Mucosa of rectum (tissue), 2 donors: ENCODE measurements at regions not wholly inside any gene's neighbourhood (a gene's known extent, or its start where the extent isn't known, plus 50 kb on each side); places are given as distances from the start of the nearest gene placed in this dataset.
"Not testable (repeated sequence)": the region's sequence is repeated elsewhere in the genome, so short reads cannot be mapped to it uniquely, and the experiment has no call there.

Source experiments
- H3K27ac ChIP-seq, 2 donors: one replicate each; pipeline ENCODE4 v1.7.0; 2013; ENCODE audit warnings: inconsistent platforms in 2 of 2, low read depth in 2 of 2, low read length in 2 of 2
- H3K27me3 ChIP-seq, 2 donors: one replicate each; pipeline ENCODE4 v1.7.0; 2013; ENCODE audit warnings: low read length in 2 of 2; ENCODE audit not compliant: control insufficient read depth in 2 of 2, insufficient read depth in 2 of 2
- H3K36me3 ChIP-seq, 2 donors: one replicate each; pipeline ENCODE4 v1.7.0; 2013; ENCODE audit warnings: low read length in 2 of 2; ENCODE audit not compliant: control insufficient read depth in 2 of 2, insufficient read depth in 2 of 2
- H3K4me1 ChIP-seq, 2 donors: one replicate each; pipeline ENCODE4 v1.7.0; 2013; ENCODE audit warnings: low read length in 2 of 2, mild to moderate bottlenecking in 1 of 2; ENCODE audit not compliant: control insufficient read depth in 2 of 2, insufficient read depth in 2 of 2
- H3K4me3 ChIP-seq, 2 donors: one replicate each; pipeline ENCODE4 v1.7.0; 2013; ENCODE audit warnings: low read length in 2 of 2
- H3K9ac ChIP-seq, 2 donors: one replicate each; pipeline ENCODE4 v1.7.0; 2013; ENCODE audit warnings: low read length in 2 of 2, low read depth in 1 of 2, mild to moderate bottlenecking in 1 of 2
- H3K9me3 ChIP-seq, 2 donors: one replicate each; pipeline ENCODE4 v1.7.0; 2013; ENCODE audit warnings: low read length in 2 of 2; ENCODE audit not compliant: control insufficient read depth in 2 of 2
- donor health status: healthy.
- donor health status: Normal muscosa, but diverticular disease.

GRCh38 chr20:57977569-57977968 lies 250.9 kb downstream of the ANKRD60 start:
- Histone ChIP-seq H3K27ac (no peak overlapping the region), H3K4me3 (no peak overlapping the region), H3K27me3 (no peaks in the 10 kb centered on the region), H3K9ac (no peak overlapping the region), H3K4me1 (no peaks in the 10 kb centered on the region), H3K9me3 (no peaks in the 10 kb centered on the region), H3K36me3 (no peaks in the 10 kb centered on the region)

- Histone ChIP-seq H3K27ac (no peak overlapping the region), H3K9me3 (no peaks in the 10 kb centered on the region), H3K36me3 (no peaks in the 10 kb centered on the region), H3K27me3 (no peaks in the 10 kb centered on the region), H3K4me1 (no peaks in the 10 kb centered on the region), H3K9ac (no peak overlapping the region), H3K4me3 (no peak overlapping the region)
Observed at GRCh38 chr20:57977141-57977540, 251.3 kb downstream of the ANKRD60 start.

DNA sequence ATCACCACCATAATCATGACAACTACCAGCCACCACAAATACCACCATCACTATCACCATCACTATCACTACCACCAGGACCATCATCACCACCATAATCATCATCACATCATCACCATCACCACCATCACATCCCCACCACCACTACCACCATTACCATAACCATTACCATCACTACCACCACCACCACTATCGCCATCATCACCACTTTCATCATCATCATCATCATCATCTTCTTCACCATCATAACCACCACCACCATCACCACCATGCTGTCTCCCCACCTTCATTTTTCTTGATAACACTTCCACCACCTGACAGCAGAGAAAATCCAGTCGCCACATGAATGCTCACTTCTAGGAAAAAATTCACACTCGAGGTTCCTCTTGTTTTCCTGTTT lies 253.6 kb downstream of the ANKRD60 start:
- H3K4me1 ChIP-seq = no peaks in the 10 kb centered on the region
- H3K9ac ChIP-seq = no peak overlapping the region
- no peaks in the 10 kb centered on the region for H3K27me3 ChIP-seq
- H3K4me3 ChIP-seq = no peak overlapping the region
- no peaks in the 10 kb centered on the region for H3K9me3 ChIP-seq
- no peaks in the 10 kb centered on the region for H3K36me3 ChIP-seq
- H3K27ac ChIP-seq = no peak overlapping the region

DNA sequence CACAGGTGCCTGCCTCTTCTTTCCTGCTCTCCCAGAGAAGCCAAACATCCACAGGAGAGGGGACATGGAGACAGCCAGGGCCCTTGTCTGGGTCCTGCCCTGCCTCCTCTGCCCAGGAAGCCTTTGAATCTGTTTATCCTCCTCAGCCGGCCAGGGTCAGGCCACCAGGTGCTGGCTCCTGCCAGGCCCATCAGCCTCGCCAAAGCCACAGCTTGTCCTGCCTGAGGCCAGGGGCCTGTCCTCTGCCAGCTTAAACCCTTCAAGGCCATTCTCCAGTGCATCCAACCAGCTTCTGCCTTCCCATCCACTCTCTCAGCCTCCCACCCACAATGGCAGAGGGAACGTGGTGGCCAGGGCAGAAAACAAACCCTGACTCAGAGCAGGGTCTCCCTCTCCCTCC lies 254.6 kb downstream of the ANKRD60 start:
- Histone ChIP-seq H3K4me3 (no peak overlapping the region), H3K27ac (no peak overlapping the region), H3K27me3 (no peaks in the 10 kb centered on the region), H3K9ac (no peak overlapping the region), H3K9me3 (no peaks in the 10 kb centered on the region), H3K4me1 (no peaks in the 10 kb centered on the region), H3K36me3 (no peaks in the 10 kb centered on the region)

GRCh38 chr20:57971583-57971982 lies 256.9 kb downstream of the ANKRD60 start:
- not testable (repeated sequence) for H3K9me3 ChIP-seq, H3K4me3 ChIP-seq, H3K27ac ChIP-seq, H3K27me3 ChIP-seq, H3K9ac ChIP-seq, H3K4me1 ChIP-seq, H3K36me3 ChIP-seq

DNA sequence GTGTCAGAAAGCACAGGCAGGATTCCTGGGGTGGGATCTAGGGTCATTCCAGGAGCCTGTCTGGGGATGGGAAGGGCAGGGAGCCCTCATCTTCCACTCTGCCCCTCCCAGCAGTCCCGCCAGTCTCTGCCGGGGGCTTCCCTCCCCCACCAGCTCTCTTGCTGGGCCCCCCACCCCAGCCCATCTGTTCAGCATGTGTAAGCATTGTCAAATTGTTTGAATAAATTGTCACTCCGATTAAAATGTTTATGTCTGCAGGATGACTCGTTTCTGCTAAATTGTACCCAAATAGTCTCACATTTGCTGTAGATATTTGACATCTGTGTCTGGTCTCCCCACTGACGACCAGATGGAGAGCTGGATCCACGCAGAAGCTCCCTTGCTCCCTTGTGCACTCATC lies 257.6 kb downstream of the ANKRD60 start:
- no peaks in the 10 kb centered on the region for H3K4me1 ChIP-seq
- H3K27me3 ChIP-seq = no peaks in the 10 kb centered on the region
- H3K27ac ChIP-seq = no peak overlapping the region

GRCh38 chr20:57970116-57970515 lies 258.3 kb downstream of the ANKRD60 start:
- no peaks in the 10 kb centered on the region for H3K4me1 ChIP-seq
- no peak overlapping the region for H3K4me3 ChIP-seq
- H3K9ac ChIP-seq = no peak overlapping the region
- H3K27me3 ChIP-seq = no peaks in the 10 kb centered on the region
- H3K36me3 ChIP-seq = no peaks in the 10 kb centered on the region
- no peaks in the 10 kb centered on the region for H3K9me3 ChIP-seq
- H3K27ac ChIP-seq = no peak overlapping the region

More for the DNA sequence above, 257.6 kb downstream of the ANKRD60 start:
- Histone ChIP-seq H3K9ac (no peak overlapping the region), H3K9me3 (no peaks in the 10 kb centered on the region), H3K4me3 (no peak overlapping the region), H3K36me3 (no peaks in the 10 kb centered on the region)

DNA sequence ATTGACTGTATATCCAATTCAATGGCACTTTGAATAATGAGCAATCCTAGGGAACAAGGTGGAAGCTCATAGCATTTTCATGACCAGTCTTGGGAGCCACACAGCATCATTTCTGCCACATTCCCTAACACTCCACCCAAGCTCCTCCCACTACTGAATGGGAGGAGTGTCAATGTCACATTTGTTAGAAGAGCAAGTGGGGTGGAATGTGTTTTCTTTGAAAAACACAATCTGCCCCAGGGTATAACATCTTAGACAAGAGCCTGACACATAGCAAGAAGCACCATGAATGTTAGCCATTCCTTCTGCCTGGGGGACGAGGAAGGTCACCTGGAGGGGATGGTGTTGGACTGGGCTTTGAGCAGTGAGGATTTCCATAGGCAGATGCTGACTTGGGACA lies 258.3 kb upstream of the PMEPA1 start:
- no peak overlapping the region for H3K9ac ChIP-seq
- H3K27ac ChIP-seq = no peak overlapping the region
- H3K9me3 ChIP-seq = no peaks in the 10 kb centered on the region
- no peaks in the 10 kb centered on the region for H3K4me1 ChIP-seq
- no peaks in the 10 kb centered on the region for H3K36me3 ChIP-seq
- H3K27me3 ChIP-seq = no peaks in the 10 kb centered on the region
- no peak overlapping the region for H3K4me3 ChIP-seq

DNA sequence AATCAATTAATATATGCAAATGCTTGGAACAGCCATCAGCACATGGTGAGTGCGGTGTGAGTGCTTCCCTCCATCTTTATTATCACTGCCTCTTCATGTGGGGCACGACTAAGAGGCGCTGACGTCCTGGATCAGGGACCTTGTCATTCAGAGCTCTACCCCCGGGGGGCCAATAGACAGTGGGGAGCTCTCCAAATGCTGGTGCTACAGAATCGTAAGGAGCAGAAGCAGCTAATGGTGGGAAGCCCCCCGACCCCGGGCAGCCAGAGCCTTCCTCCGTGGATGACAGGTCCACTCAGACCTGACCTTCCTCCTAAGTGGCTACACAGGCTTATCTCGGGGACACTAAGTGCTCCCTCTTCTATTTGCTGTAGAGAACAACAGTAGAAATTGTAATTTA lies 257.5 kb upstream of the PMEPA1 start:
- Histone ChIP-seq H3K9me3 (no peaks in the 10 kb centered on the region), H3K4me3 (no peak overlapping the region), H3K27ac (no peak overlapping the region), H3K27me3 (no peaks in the 10 kb centered on the region), H3K9ac (no peak overlapping the region), H3K4me1 (no peaks in the 10 kb centered on the region), H3K36me3 (no peaks in the 10 kb centered on the region)

DNA sequence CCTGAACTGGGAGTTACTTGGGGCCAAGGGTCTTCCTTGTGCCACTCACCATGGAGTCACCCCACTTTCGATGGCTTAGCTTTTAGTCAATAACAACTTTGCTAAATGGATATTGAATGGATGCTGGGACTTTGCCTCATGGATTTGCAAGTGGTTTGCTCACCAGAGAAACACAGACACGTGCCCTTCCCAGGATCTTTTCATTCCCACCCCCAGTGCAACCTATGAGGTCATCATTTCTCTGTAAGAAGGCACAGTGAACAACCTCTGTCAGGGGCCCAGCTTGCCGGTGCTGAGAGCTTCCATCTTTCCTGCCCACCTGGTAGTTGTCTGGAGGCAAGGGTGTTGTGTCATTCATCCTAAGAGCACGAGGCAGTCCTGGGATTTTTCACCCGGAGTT lies 256.8 kb upstream of the PMEPA1 start:
- Histone ChIP-seq H3K36me3 (no peaks in the 10 kb centered on the region), H3K9me3 (no peaks in the 10 kb centered on the region), H3K4me3 (no peak overlapping the region), H3K4me1 (no peaks in the 10 kb centered on the region), H3K27ac (no peak overlapping the region), H3K27me3 (no peaks in the 10 kb centered on the region), H3K9ac (no peak overlapping the region)

GRCh38 chr20:57965441-57965840 lies 255.6 kb upstream of the PMEPA1 start:
- H3K4me3 ChIP-seq = no peak overlapping the region
- no peak overlapping the region for H3K27ac ChIP-seq
- no peaks in the 10 kb centered on the region for H3K4me1 ChIP-seq
- H3K27me3 ChIP-seq = no peaks in the 10 kb centered on the region
- no peaks in the 10 kb centered on the region for H3K9me3 ChIP-seq
- H3K9ac ChIP-seq = no peak overlapping the region
- H3K36me3 ChIP-seq = no peaks in the 10 kb centered on the region
